Loucy (cell line): ENCODE measurements at regions not wholly inside any gene's neighbourhood (a gene's known extent, or its start where the extent isn't known, plus 50 kb on each side); places are given as distances from the start of the nearest gene placed in this dataset.
"Not testable (repeated sequence)": the region's sequence is repeated elsewhere in the genome, so short reads cannot be mapped to it uniquely, and the experiment has no call there.

Experiments
- H2AFZ ChIP-seq: fragments of 200-600 bp; sonication (generic); 2 replicates; pipeline ENCODE4 v1.6.0; 2016; ENCODE audit warnings: antibody characterized with exemption, mild to moderate bottlenecking, low read length, moderate library complexity
- H3F3A ChIP-seq: fragments of 200-600 bp; 2 replicates; pipeline ENCODE4 v1.6.0; 2016; ENCODE audit warnings: antibody characterized with exemption, low read depth, mild to moderate bottlenecking
- H3K27me3 ChIP-seq: fragments of 200-600 bp; sonication (generic); 2 replicates; pipeline ENCODE4 v1.6.1; 2014; ENCODE audit warnings: low read length, mild to moderate bottlenecking; ENCODE audit not compliant: insufficient read depth, poor library complexity, severe bottlenecking
- H3K36me3 ChIP-seq: fragments of 200-600 bp; sonication (generic); 2 replicates; pipeline ENCODE4 v1.6.1; 2016; ENCODE audit warnings: low read length; ENCODE audit not compliant: insufficient read depth
- H3K4me1 ChIP-seq: fragments of 200-600 bp; sonication (generic); 2 replicates; pipeline ENCODE4 v1.5.1; 2014; ENCODE audit warnings: low read length, mild to moderate bottlenecking; ENCODE audit not compliant: insufficient read depth, poor library complexity, severe bottlenecking
- H3K4me2 ChIP-seq: fragments of 200-600 bp; sonication (generic); 2 replicates; pipeline ENCODE4 v1.6.0; 2014; ENCODE audit warnings: antibody characterized with exemption, low read length, low read depth, mild to moderate bottlenecking; ENCODE audit not compliant: poor library complexity, severe bottlenecking
- H3K4me3 ChIP-seq: fragments of 200-600 bp; sonication (generic); 2 replicates; pipeline ENCODE4 v1.5.1; 2014; ENCODE audit warnings: low read length, mild to moderate bottlenecking, mixed read lengths; ENCODE audit not compliant: poor library complexity, severe bottlenecking
- H3K79me2 ChIP-seq: fragments of 200-600 bp; sonication (generic); 2 replicates; pipeline ENCODE4 v1.6.1; 2014; ENCODE audit warnings: low read length; ENCODE audit not compliant: insufficient read depth
- H3K9ac ChIP-seq: fragments of 200-600 bp; sonication (generic); 2 replicates; pipeline ENCODE4 v1.6.0; 2014; ENCODE audit warnings: mild to moderate bottlenecking, low read depth, low read length, moderate library complexity; ENCODE audit not compliant: poor library complexity, severe bottlenecking
- H3K9me2 ChIP-seq: fragments of 200-600 bp; sonication (generic); replicated peaks from 2 replicates; pipeline ENCODE4 v1.6.1; 2016; ENCODE audit warnings: low read depth, low read length, mixed read lengths
- H3K9me3 ChIP-seq: fragments of 200-600 bp; sonication (generic); 2 replicates; pipeline ENCODE4 v1.6.1; 2014; ENCODE audit warnings: mild to moderate bottlenecking, antibody characterized with exemption, low read length, low read depth; ENCODE audit not compliant: insufficient read depth
- H4K20me1 ChIP-seq: fragments of 200-600 bp; sonication (generic); 2 replicates; pipeline ENCODE4 v1.6.0; 2014; ENCODE audit warnings: antibody characterized with exemption, low read length, mild to moderate bottlenecking; ENCODE audit not compliant: insufficient read depth, poor library complexity, severe bottlenecking
- EZH2phosphoT487 ChIP-seq: fragments of 200-600 bp; IDR thresholded peaks from 2 replicates; pipeline ENCODE4 v1.6.1; 2018; ENCODE audit warnings: antibody characterized with exemption, mild to moderate bottlenecking, moderate library complexity, borderline replicate concordance
- TF ChIP-seq, protein P1 (sequence below): fragments of 200-600 bp; sonication (generic); conservative IDR thresholded peaks from 2 replicates; pipeline ENCODE4 v1.5.1; 2014; ENCODE audit warnings: mild to moderate bottlenecking, antibody characterized with exemption, low read length

GRCh38 chr6:40138273-40138720 is 204.0 kb upstream of the MOCS1 start:
- Histone ChIP-seq H3K9ac (no peak overlapping the region), H3K4me2 (no peak overlapping the region), H3K9me2 (no peaks in the 10 kb centered on the region), H3K4me1 (no peaks in the 10 kb centered on the region), H3K79me2 (no peaks in the 10 kb centered on the region), H3K9me3 (no peaks in the 10 kb centered on the region), H3K27me3 (no peaks in the 10 kb centered on the region), H2AFZ (no peak overlapping the region), H3F3A (no peaks in the 10 kb centered on the region), H4K20me1 (no peaks in the 10 kb centered on the region), H3K4me3 (no peak overlapping the region), H3K36me3 (no peaks in the 10 kb centered on the region)
- no peak for TF ChIP-seq EZH2phosphoT487
- TF ChIP-seq, protein P1, sequence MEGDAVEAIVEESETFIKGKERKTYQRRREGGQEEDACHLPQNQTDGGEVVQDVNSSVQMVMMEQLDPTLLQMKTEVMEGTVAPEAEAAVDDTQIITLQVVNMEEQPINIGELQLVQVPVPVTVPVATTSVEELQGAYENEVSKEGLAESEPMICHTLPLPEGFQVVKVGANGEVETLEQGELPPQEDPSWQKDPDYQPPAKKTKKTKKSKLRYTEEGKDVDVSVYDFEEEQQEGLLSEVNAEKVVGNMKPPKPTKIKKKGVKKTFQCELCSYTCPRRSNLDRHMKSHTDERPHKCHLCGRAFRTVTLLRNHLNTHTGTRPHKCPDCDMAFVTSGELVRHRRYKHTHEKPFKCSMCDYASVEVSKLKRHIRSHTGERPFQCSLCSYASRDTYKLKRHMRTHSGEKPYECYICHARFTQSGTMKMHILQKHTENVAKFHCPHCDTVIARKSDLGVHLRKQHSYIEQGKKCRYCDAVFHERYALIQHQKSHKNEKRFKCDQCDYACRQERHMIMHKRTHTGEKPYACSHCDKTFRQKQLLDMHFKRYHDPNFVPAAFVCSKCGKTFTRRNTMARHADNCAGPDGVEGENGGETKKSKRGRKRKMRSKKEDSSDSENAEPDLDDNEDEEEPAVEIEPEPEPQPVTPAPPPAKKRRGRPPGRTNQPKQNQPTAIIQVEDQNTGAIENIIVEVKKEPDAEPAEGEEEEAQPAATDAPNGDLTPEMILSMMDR = no peak

GRCh38 chr6:40135491-40136072 is 201.3 kb upstream of the MOCS1 start:
- no peaks in the 10 kb centered on the region for H3K79me2 ChIP-seq
- TF ChIP-seq, protein P1 = no peak
- TF ChIP-seq EZH2phosphoT487 = no peak

GRCh38 chr6:40133981-40134380 is 199.7 kb upstream of the MOCS1 start:
- not testable (repeated sequence) for H3K9me2 ChIP-seq, H3K36me3 ChIP-seq, H3K4me3 ChIP-seq, H3K9me3 ChIP-seq, H3K9ac ChIP-seq, H3K4me2 ChIP-seq, H3K4me1 ChIP-seq, H4K20me1 ChIP-seq, H3K79me2 ChIP-seq, H3K27me3 ChIP-seq, H2AFZ ChIP-seq, H3F3A ChIP-seq

More at GRCh38 chr6:40135491-40136072, 201.3 kb upstream of the MOCS1 start:
- Histone ChIP-seq H3K4me3 (no peak overlapping the region), H3K4me1 (no peaks in the 10 kb centered on the region), H3K9me2 (no peaks in the 10 kb centered on the region), H3K4me2 (no peak overlapping the region), H4K20me1 (no peaks in the 10 kb centered on the region), H3K9ac (no peak overlapping the region), H3K36me3 (no peaks in the 10 kb centered on the region), H3K27me3 (no peaks in the 10 kb centered on the region), H3K9me3 (no peaks in the 10 kb centered on the region; the same call in 1 of the 2 replicates), H2AFZ (no peak overlapping the region), H3F3A (no peaks in the 10 kb centered on the region)

DNA sequence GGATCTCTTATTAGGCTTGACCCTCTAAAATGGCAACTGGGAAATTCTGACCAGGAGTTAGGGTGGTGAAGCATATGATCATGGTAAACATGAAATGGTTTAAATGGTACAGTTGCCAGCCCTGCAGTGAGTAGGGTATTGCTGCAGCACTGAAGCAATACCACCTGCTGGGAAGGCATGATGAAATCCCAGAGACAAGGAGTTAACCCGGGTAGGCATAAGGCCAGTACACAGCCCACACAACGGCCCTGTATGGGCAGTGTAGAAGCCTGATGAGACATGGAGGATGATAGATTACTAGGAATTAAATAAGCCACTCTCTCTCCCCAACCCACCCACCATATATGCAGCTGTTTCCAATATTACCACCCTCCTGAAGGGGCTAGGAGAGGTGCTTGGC is 197.4 kb upstream of the MOCS1 start:
- Histone ChIP-seq H3K9me2 (no peaks in the 10 kb centered on the region), H3K9ac (no peak overlapping the region), H3K4me3 (no peak overlapping the region), H2AFZ (no peak overlapping the region), H3K4me2 (no peak overlapping the region), H3K9me3 (no peaks in the 10 kb centered on the region; the same call in 1 of the 2 replicates), H4K20me1 (no peaks in the 10 kb centered on the region), H3K27me3 (no peaks in the 10 kb centered on the region), H3K36me3 (no peaks in the 10 kb centered on the region), H3K79me2 (no peaks in the 10 kb centered on the region), H3F3A (no peaks in the 10 kb centered on the region), H3K4me1 (no peaks in the 10 kb centered on the region)
- TF ChIP-seq EZH2phosphoT487 = no peak
- TF ChIP-seq, protein P1 = no peak
